Activated B cell treated with CpG ODN at 0.5 μM for 24 hours (primary cell): ENCODE measurements at regions not wholly inside any gene's neighbourhood (a gene's known extent, or its start where the extent isn't known, plus 50 kb on each side); places are given as distances from the start of the nearest gene placed in this dataset.

Experiments
- ATAC-seq: fragments of 200-7000 bp; cut with Tn5 transposase; one replicate; pipeline ENCODE4 v1.10.0; 2021; ENCODE audit warnings: low read depth, mild to moderate bottlenecking, moderate library complexity
- CTCF ChIA-PET: fragments of 350-600 bp; sonication (Branson Sonifier 250); formaldehyde crosslinking; loops from one replicate; lab custom pipeline; 2021; ENCODE audit warnings: antibody characterized with exemption; lab: Charles Lee
- POLR2A ChIA-PET: fragments of 350-600 bp; sonication (Branson Sonifier 250); formaldehyde crosslinking; loops from one replicate; lab custom pipeline; 2021; ENCODE audit warnings: antibody characterized with exemption; lab: Charles Lee
- DNase-seq: peaks from one replicate; pipeline ENCODE4 v3.0.0; 2022
- H3K27ac Mint-ChIP-seq: one replicate; pipeline ENCODE4 v1.8.0; 2020; ENCODE audit warnings: mixed read lengths
- H3K27me3 Mint-ChIP-seq: one replicate; pipeline ENCODE4 v1.8.0; 2021; ENCODE audit warnings: mixed read lengths
- H3K36me3 Mint-ChIP-seq: one replicate; pipeline ENCODE4 v1.8.0; 2021; ENCODE audit warnings: low read depth, mixed read lengths
- H3K4me1 Mint-ChIP-seq: one replicate; pipeline ENCODE4 v1.8.0; 2021; ENCODE audit warnings: mixed read lengths
- H3K4me3 Mint-ChIP-seq: one replicate; pipeline ENCODE4 v1.8.0; 2020; ENCODE audit warnings: mild to moderate bottlenecking, mixed read lengths
- H3K9me3 Mint-ChIP-seq: one replicate; pipeline ENCODE4 v1.8.0; 2020; ENCODE audit warnings: mixed read lengths
- intact Hi-C: fragments of 100-400 bp; cut with micrococcal nuclease; formaldehyde crosslinking; loops from one replicate; pipeline ENCODE4 v1.15.1; 2024
- TF ChIP-seq, protein P1 (sequence below): fragments of 200-600 bp; IDR thresholded peaks from one replicate; pipeline ENCODE4 v1.8.0; 2022; ENCODE audit warnings: antibody characterized with exemption, mild to moderate bottlenecking

GRCh38 chr2:59314031-59314766, 1073.1 kb upstream of the FANCL start:
- no peaks in the 10 kb centered on the region for H3K9me3 Mint-ChIP-seq
- H3K27ac Mint-ChIP-seq = no peak overlapping the region
- intact Hi-C loops = no loop called here
- CTCF ChIA-PET = no interaction called here
- H3K27me3 Mint-ChIP-seq = peaks cover 4% of the 10 kb centered on the region
- H3K36me3 Mint-ChIP-seq = no peaks in the 10 kb centered on the region
- DNase-seq (no peak), ATAC-seq (no peak)
- POLR2A ChIA-PET = no interaction called here
- no peak overlapping the region for H3K4me3 Mint-ChIP-seq
- H3K4me1 Mint-ChIP-seq = peaks cover 13% of the 10 kb centered on the region
- TF ChIP-seq, protein P1, sequence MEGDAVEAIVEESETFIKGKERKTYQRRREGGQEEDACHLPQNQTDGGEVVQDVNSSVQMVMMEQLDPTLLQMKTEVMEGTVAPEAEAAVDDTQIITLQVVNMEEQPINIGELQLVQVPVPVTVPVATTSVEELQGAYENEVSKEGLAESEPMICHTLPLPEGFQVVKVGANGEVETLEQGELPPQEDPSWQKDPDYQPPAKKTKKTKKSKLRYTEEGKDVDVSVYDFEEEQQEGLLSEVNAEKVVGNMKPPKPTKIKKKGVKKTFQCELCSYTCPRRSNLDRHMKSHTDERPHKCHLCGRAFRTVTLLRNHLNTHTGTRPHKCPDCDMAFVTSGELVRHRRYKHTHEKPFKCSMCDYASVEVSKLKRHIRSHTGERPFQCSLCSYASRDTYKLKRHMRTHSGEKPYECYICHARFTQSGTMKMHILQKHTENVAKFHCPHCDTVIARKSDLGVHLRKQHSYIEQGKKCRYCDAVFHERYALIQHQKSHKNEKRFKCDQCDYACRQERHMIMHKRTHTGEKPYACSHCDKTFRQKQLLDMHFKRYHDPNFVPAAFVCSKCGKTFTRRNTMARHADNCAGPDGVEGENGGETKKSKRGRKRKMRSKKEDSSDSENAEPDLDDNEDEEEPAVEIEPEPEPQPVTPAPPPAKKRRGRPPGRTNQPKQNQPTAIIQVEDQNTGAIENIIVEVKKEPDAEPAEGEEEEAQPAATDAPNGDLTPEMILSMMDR = no peak

- H3K4me1 Mint-ChIP-seq = peaks cover 13% of the 10 kb centered on the region
- H3K27me3 Mint-ChIP-seq = peaks cover 4% of the 10 kb centered on the region
- TF ChIP-seq, protein P1 = no peak
- POLR2A ChIA-PET = interaction anchor here (0.6 kb wide), 1 partner anchor 1123 kb away, joined by 3 read pairs; no protein-coding TSS in a partner anchor
- no peak for ATAC-seq
- intact Hi-C loops = no loop called here
- H3K9me3 Mint-ChIP-seq = no peaks in the 10 kb centered on the region
- CTCF ChIA-PET = no interaction called here
- no peak overlapping the region for H3K4me3 Mint-ChIP-seq
- H3K36me3 Mint-ChIP-seq = no peaks in the 10 kb centered on the region
- H3K27ac Mint-ChIP-seq = no peak overlapping the region
- DNase-seq = no peak
Observed at GRCh38 chr2:59312967-59313940, 1072.1 kb upstream of the FANCL start.

- no peak overlapping the region for H3K4me3 Mint-ChIP-seq
- ATAC-seq (no peak), DNase-seq (no peak)
- H3K36me3 Mint-ChIP-seq = no peaks in the 10 kb centered on the region
- peaks cover 13% of the 10 kb centered on the region for H3K4me1 Mint-ChIP-seq
- intact Hi-C loops = no loop called here
- H3K27me3 Mint-ChIP-seq = peaks cover 2% of the 10 kb centered on the region
- POLR2A ChIA-PET = interaction anchor here (0.9 kb wide), 1 partner anchor 1041 kb away, joined by 3 read pairs; no protein-coding TSS in a partner anchor
- no peaks in the 10 kb centered on the region for H3K9me3 Mint-ChIP-seq
- TF ChIP-seq, protein P1 = no peak
- H3K27ac Mint-ChIP-seq = no peak overlapping the region
- CTCF ChIA-PET = interaction anchor here (1.0 kb wide), 1 partner anchor 11 kb away, joined by 3 read pairs; no protein-coding TSS in a partner anchor
Observed at GRCh38 chr2:59312029-59312428, 1070.9 kb upstream of the FANCL start.

DNA sequence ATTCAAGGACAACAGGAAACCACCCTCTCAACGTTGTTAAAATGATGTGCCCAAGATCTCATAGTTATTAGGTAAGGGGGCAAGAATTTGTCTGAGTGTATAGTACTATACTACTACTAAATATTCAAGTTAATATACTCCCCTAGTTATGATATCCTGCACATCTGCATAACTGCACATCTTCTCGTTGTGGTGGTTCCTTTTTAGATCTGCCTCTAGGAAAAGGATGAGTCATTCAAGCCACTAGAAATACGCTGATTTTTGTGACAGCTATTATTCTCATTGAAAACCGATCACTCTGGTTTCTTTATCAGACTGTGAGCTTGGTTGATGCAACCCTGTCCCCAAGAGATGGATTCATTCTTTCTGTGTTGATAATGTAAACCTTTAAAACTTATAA, 1067.0 kb upstream of the FANCL start:
- H3K4me1 Mint-ChIP-seq = peaks cover 6% of the 10 kb centered on the region
- DNase-seq (no peak), ATAC-seq (no peak)
- ChIA-PET POLR2A (interaction anchor here (1.1 kb wide), 1 partner anchor 1242 kb away, joined by 3 read pairs; no protein-coding TSS in a partner anchor), CTCF (no interaction called here)
- H3K36me3 Mint-ChIP-seq = no peaks in the 10 kb centered on the region
- TF ChIP-seq, protein P1 = no peak
- H3K27me3 Mint-ChIP-seq = peaks cover 2% of the 10 kb centered on the region
- H3K4me3 Mint-ChIP-seq = no peak overlapping the region
- no peak overlapping the region for H3K27ac Mint-ChIP-seq
- intact Hi-C loops = loop anchor here (5.0 to 10.0 kb wide), 2 partner anchors 694 to 1047 kb away; no protein-coding TSS in a partner anchor
- H3K9me3 Mint-ChIP-seq = no peaks in the 10 kb centered on the region

GRCh38 chr2:59307196-59307595, 1066.1 kb upstream of the FANCL start:
- CTCF ChIA-PET = no interaction called here
- intact Hi-C loops = loop anchor here (5.0 to 10.0 kb wide), 2 partner anchors 695 to 1048 kb away; no protein-coding TSS in a partner anchor
- POLR2A ChIA-PET = no interaction called here
- H3K4me3 Mint-ChIP-seq = no peak overlapping the region
- H3K36me3 Mint-ChIP-seq = no peaks in the 10 kb centered on the region
- H3K27me3 Mint-ChIP-seq = peaks cover 2% of the 10 kb centered on the region
- DNase-seq = no peak
- no peak overlapping the region for H3K27ac Mint-ChIP-seq
- TF ChIP-seq, protein P1 = no peak
- H3K9me3 Mint-ChIP-seq = no peaks in the 10 kb centered on the region
- no peak for ATAC-seq
- H3K4me1 Mint-ChIP-seq = peaks cover 6% of the 10 kb centered on the region
